H9 (cell line): ENCODE measurements at regions not wholly inside any gene's neighbourhood (a gene's known extent, or its start where the extent isn't known, plus 50 kb on each side); places are given as distances from the start of the nearest gene placed in this dataset.

Experiments used
- DNase-seq: peaks from one replicate; pipeline ENCODE4 v3.0.0-alpha.2; 2017
- H2AFZ ChIP-seq: one replicate; pipeline ENCODE4 v1.6.1; 2013; ENCODE audit warnings: mild to moderate bottlenecking, low read length, control low read depth, moderate library complexity
- H2AK5ac ChIP-seq: 2 replicates; pipeline ENCODE4 v1.6.1; 2013; ENCODE audit warnings: low read length, control low read depth, mixed read lengths; ENCODE audit not compliant: insufficient read length
- H2BK120ac ChIP-seq: one replicate; pipeline ENCODE4 v1.6.1; 2013; ENCODE audit warnings: low read depth, mild to moderate bottlenecking, low read length, control low read depth, inconsistent platforms; ENCODE audit not compliant: poor library complexity, severe bottlenecking
- H2BK12ac ChIP-seq: 2 replicates; pipeline ENCODE4 v1.6.1; 2013; ENCODE audit warnings: low read length, control low read depth, mixed read lengths, low read depth; ENCODE audit not compliant: insufficient read length
- H2BK15ac ChIP-seq: 2 replicates; pipeline ENCODE4 v1.6.1; 2013; ENCODE audit warnings: low read depth, low read length, control low read depth
- H2BK20ac ChIP-seq: one replicate; pipeline ENCODE4 v1.6.1; 2013; ENCODE audit warnings: low read depth, mild to moderate bottlenecking, low read length, control low read depth, inconsistent platforms; ENCODE audit not compliant: poor library complexity, severe bottlenecking
- H2BK5ac ChIP-seq: 2 replicates; pipeline ENCODE4 v1.6.1; 2013; ENCODE audit warnings: low read length, control low read depth, mixed read lengths; ENCODE audit not compliant: insufficient read length
- H3K14ac ChIP-seq: 2 replicates; pipeline ENCODE4 v1.6.1; 2013; ENCODE audit warnings: low read length, control low read depth; ENCODE audit not compliant: insufficient read depth
- H3K18ac ChIP-seq: 2 replicates; pipeline ENCODE4 v1.6.1; 2013; ENCODE audit warnings: low read depth, mild to moderate bottlenecking, mixed read lengths, low read length, control low read depth; ENCODE audit not compliant: insufficient read length
- H3K23ac ChIP-seq: 2 replicates; pipeline ENCODE4 v1.6.1; 2013; ENCODE audit warnings: low read length, control low read depth, mixed read lengths, low read depth; ENCODE audit not compliant: insufficient read length
- H3K23me2 ChIP-seq: 2 replicates; pipeline ENCODE4 v1.6.1; 2013; ENCODE audit warnings: low read depth, mild to moderate bottlenecking, mixed read lengths, low read length, control low read depth; ENCODE audit not compliant: insufficient read length, poor library complexity, severe bottlenecking
- H3K27ac ChIP-seq: 2 replicates; pipeline ENCODE4 v1.5.1; 2013; ENCODE audit warnings: low read length, control low read depth, mixed read lengths, low read depth; ENCODE audit not compliant: insufficient read length
- H3K27me3 ChIP-seq: 2 replicates; pipeline ENCODE4 v1.6.1; 2013; ENCODE audit warnings: low read length, control low read depth, inconsistent platforms; ENCODE audit not compliant: insufficient read depth
- H3K4ac ChIP-seq: 2 replicates; pipeline ENCODE4 v1.6.1; 2013; ENCODE audit warnings: low read depth, mild to moderate bottlenecking, control low read depth, inconsistent platforms, low read length, moderate library complexity
- H3K4me1 ChIP-seq: 2 replicates; pipeline ENCODE4 v1.6.1; 2013; ENCODE audit warnings: low read length, control low read depth, inconsistent platforms; ENCODE audit not compliant: insufficient read depth
- H3K4me2 ChIP-seq: 2 replicates; pipeline ENCODE4 v1.6.1; 2013; ENCODE audit warnings: low read length, control low read depth, mixed read lengths; ENCODE audit not compliant: insufficient read length, insufficient read depth
- H3K56ac ChIP-seq: 2 replicates; pipeline ENCODE4 v1.6.1; 2013; ENCODE audit warnings: low read depth, mild to moderate bottlenecking, mixed read lengths, low read length, control low read depth; ENCODE audit not compliant: insufficient read length
- H3K79me1 ChIP-seq: 2 replicates; pipeline ENCODE4 v1.6.1; 2013; ENCODE audit warnings: low read depth, mild to moderate bottlenecking, moderate library complexity, low read length, control low read depth, inconsistent platforms; ENCODE audit not compliant: insufficient read depth, poor library complexity, severe bottlenecking
- H3K79me2 ChIP-seq: 2 replicates; pipeline ENCODE4 v1.6.1; 2013; ENCODE audit warnings: low read length, control low read depth, inconsistent platforms; ENCODE audit not compliant: insufficient read depth
- H3K9ac ChIP-seq: 2 replicates; pipeline ENCODE4 v1.6.1; 2013; ENCODE audit warnings: low read length, control low read depth, mixed read lengths; ENCODE audit not compliant: insufficient read length; ENCODE audit errors: extremely low read depth
- H3K9me3 ChIP-seq: one replicate; pipeline ENCODE4 v1.6.1; 2013; ENCODE audit warnings: low read depth, low read length, inconsistent platforms; ENCODE audit not compliant: control insufficient read depth
- H3T11ph ChIP-seq: one replicate; pipeline ENCODE4 v1.6.1; 2013; ENCODE audit warnings: mild to moderate bottlenecking, low read length, control low read depth, inconsistent platforms
- H4K20me1 ChIP-seq: one replicate; pipeline ENCODE4 v1.6.1; 2013; ENCODE audit not compliant: control insufficient read depth, insufficient read length, insufficient read depth
- H4K5ac ChIP-seq: 2 replicates; pipeline ENCODE4 v1.6.1; 2013; ENCODE audit warnings: low read depth, mild to moderate bottlenecking, mixed read lengths, low read length, control low read depth; ENCODE audit not compliant: insufficient read length
- H4K8ac ChIP-seq: replicated peaks from 2 replicates; pipeline ENCODE4 v1.6.1; 2013; ENCODE audit warnings: low read length, control low read depth, mixed read lengths, low read depth; ENCODE audit not compliant: insufficient read length
- H4K91ac ChIP-seq: 2 replicates; pipeline ENCODE4 v1.6.1; 2013; ENCODE audit warnings: low read depth, mild to moderate bottlenecking, moderate library complexity, mixed read lengths, low read length, control low read depth; ENCODE audit not compliant: insufficient read length
- H3K27ac Mint-ChIP-seq, 3 experiments: 2 replicates in 2 of 3; 3 replicates in 1 of 3; pipeline ENCODE4 v1.8.0; 2020 to 2021; ENCODE audit warnings: mixed read lengths in 3 of 3, mild to moderate bottlenecking in 1 of 3, moderate library complexity in 1 of 3
- H3K27me3 Mint-ChIP-seq: 2 replicates; pipeline ENCODE4 v1.8.0; 2021; ENCODE audit warnings: low read depth, mild to moderate bottlenecking, moderate library complexity, mixed read lengths
- H3K36me3 Mint-ChIP-seq, 3 experiments: 2 replicates in 2 of 3; 3 replicates in 1 of 3; pipeline ENCODE4 v1.8.0; 2020 to 2021; ENCODE audit warnings: low read depth in 3 of 3, mixed read lengths in 3 of 3; ENCODE audit not compliant: insufficient read depth in 1 of 3
- H3K4me1 Mint-ChIP-seq, 2 experiments: 2 replicates each; pipeline ENCODE4 v1.8.0; 2020; ENCODE audit warnings: mixed read lengths in 2 of 2
- H3K4me3 Mint-ChIP-seq, 2 experiments: 2 replicates in 1 of 2; 3 replicates in 1 of 2; pipeline ENCODE4 v1.8.0; 2020 to 2021; ENCODE audit warnings: mild to moderate bottlenecking in 2 of 2, mixed read lengths in 2 of 2, moderate library complexity in 1 of 2
- H3K9me3 Mint-ChIP-seq, 2 experiments: 2 replicates in 1 of 2; 3 replicates in 1 of 2; pipeline ENCODE4 v1.8.0; 2020; ENCODE audit warnings: mild to moderate bottlenecking in 2 of 2, mixed read lengths in 2 of 2, moderate library complexity in 1 of 2
- CTCF ChIP-seq: fragments of 200-600 bp; sonication (generic); conservative IDR thresholded peaks from 3 replicates; pipeline ENCODE4 v1.8.0; 2021; ENCODE audit warnings: antibody characterized with exemption, mild to moderate bottlenecking
- WGBS: extraction: QIAGEN DNeasy Blood & Tissue Kit; methylation state at CpG from one replicate; pipeline ENCODE4 v1.1.7; 2013; ENCODE audit warnings: missing lambda C conversion rate, low lambda C conversion rate, mixed read lengths; ENCODE audit not compliant: insufficient read length; ENCODE audit errors: extremely low coverage; 5-methylcytosine and 5-hydroxymethylcytosine counted together

- H3T11ph ChIP-seq, result no peak overlapping the region
- no peaks in the 10 kb centered on the region for H3K4me1 ChIP-seq
- H3K27me3 ChIP-seq, result no peaks in the 10 kb centered on the region
- no peak overlapping the region for H2AFZ ChIP-seq
- no peak overlapping the region for H3K9ac ChIP-seq
- no peaks in the 10 kb centered on the region for H3K23me2 ChIP-seq
- H2BK120ac ChIP-seq, result no peak overlapping the region
- WGBS, result no CpG with 5 or more reads among the region's 18 CpGs
- no peak overlapping the region for H4K91ac ChIP-seq
- no peaks in the 10 kb centered on the region for H3K9me3 ChIP-seq
- no peak overlapping the region for H3K56ac ChIP-seq
- no peaks in the 10 kb centered on the region for H3K79me1 ChIP-seq
- H4K8ac ChIP-seq, result no peak overlapping the region
- no peak overlapping the region for H3K27ac ChIP-seq
- H3K18ac ChIP-seq, result no peak overlapping the region
- no peak overlapping the region for H3K27ac Mint-ChIP-seq
- peaks cover 17% of the 10 kb centered on the region for H3K27me3 Mint-ChIP-seq
- no peak overlapping the region for H4K5ac ChIP-seq
- H2AK5ac ChIP-seq, result no peak overlapping the region
- H3K36me3 Mint-ChIP-seq, result no peaks in the 10 kb centered on the region
- no peak overlapping the region for H3K4me3 Mint-ChIP-seq
- no peaks in the 10 kb centered on the region for H4K20me1 ChIP-seq
- H3K79me2 ChIP-seq, result no peaks in the 10 kb centered on the region
- no peak overlapping the region for H3K23ac ChIP-seq
- no peak overlapping the region for H3K4ac ChIP-seq
- no peak overlapping the region for H2BK20ac ChIP-seq
- H3K4me2 ChIP-seq, result no peak overlapping the region
- no peak overlapping the region for H2BK5ac ChIP-seq
- H2BK12ac ChIP-seq, result no peak overlapping the region
- DNase-seq, result peak; percentile 79
- H2BK15ac ChIP-seq, result no peak overlapping the region
- H3K14ac ChIP-seq, result no peak overlapping the region
- no peaks in the 10 kb centered on the region; a peak in 2 of 5 replicates for H3K9me3 Mint-ChIP-seq
- TF ChIP-seq CTCF, result no peak
- peaks cover 21 to 39% of the 10 kb centered on the region in 2 experiments for H3K4me1 Mint-ChIP-seq
These were observed 61.1 kb upstream of the ARAP3 start for GRCh38 chr5:141742866-141743851.
